DOHH2 (cell line): ENCODE measurements at regions not wholly inside any gene's neighbourhood (a gene's known extent, or its start where the extent isn't known, plus 50 kb on each side); places are given as distances from the start of the nearest gene placed in this dataset.

ENCODE experiments used
- H3F3A ChIP-seq: fragments of 200-600 bp; sonication (generic), shearing (Covaris generic); 2 replicates; pipeline ENCODE4 v1.6.0; 2016; ENCODE audit warnings: antibody characterized with exemption, mild to moderate bottlenecking; ENCODE audit not compliant: control insufficient read depth, insufficient read depth
- H3K27ac ChIP-seq: fragments of 200-600 bp; sonication (generic); 2 replicates; pipeline ENCODE4 v1.5.1; 2014; ENCODE audit warnings: low read depth, mild to moderate bottlenecking, low read length, moderate library complexity
- H3K27me3 ChIP-seq: fragments of 200-600 bp; sonication (generic); 2 replicates; pipeline ENCODE4 v1.6.1; 2014; ENCODE audit warnings: mild to moderate bottlenecking, low read length, mixed read lengths; ENCODE audit not compliant: control insufficient read depth
- H3K36me3 ChIP-seq: fragments of 200-600 bp; sonication (generic); 2 replicates; pipeline ENCODE4 v1.6.1; 2014; ENCODE audit warnings: mild to moderate bottlenecking, low read length, moderate library complexity, mixed read lengths; ENCODE audit not compliant: control insufficient read depth
- H3K4me1 ChIP-seq: fragments of 200-600 bp; sonication (generic); 2 replicates; pipeline ENCODE4 v1.6.1; 2014; ENCODE audit warnings: mild to moderate bottlenecking, low read length, mixed read lengths; ENCODE audit not compliant: control insufficient read depth
- H3K4me2 ChIP-seq: fragments of 200-600 bp; sonication (generic); 2 replicates; pipeline ENCODE4 v1.6.0; 2014; ENCODE audit warnings: mild to moderate bottlenecking, low read length, moderate library complexity
- H3K4me3 ChIP-seq: fragments of 200-600 bp; sonication (generic); 2 replicates; pipeline ENCODE4 v1.5.1; 2014; ENCODE audit warnings: mild to moderate bottlenecking, low read length, mixed read lengths
- H3K79me2 ChIP-seq: fragments of 200-600 bp; sonication (generic); 2 replicates; pipeline ENCODE4 v1.6.1; 2014; ENCODE audit warnings: mild to moderate bottlenecking, low read length, mixed read lengths; ENCODE audit not compliant: control insufficient read depth
- H3K9me2 ChIP-seq: fragments of 200-600 bp; sonication (generic); replicated peaks from 2 replicates; pipeline ENCODE4 v1.6.1; 2014; ENCODE audit warnings: mild to moderate bottlenecking, low read length, mixed read lengths; ENCODE audit not compliant: control insufficient read depth
- H3K9me3 ChIP-seq: fragments of 200-600 bp; sonication (generic); 2 replicates; pipeline ENCODE4 v1.6.1; 2014; ENCODE audit warnings: antibody characterized with exemption, low read length, mixed read lengths; ENCODE audit not compliant: control insufficient read depth, insufficient read depth
- H4K20me1 ChIP-seq: fragments of 200-600 bp; sonication (generic); 2 replicates; pipeline ENCODE4 v1.6.0; 2014; ENCODE audit warnings: low read depth, mild to moderate bottlenecking, antibody characterized with exemption, low read length, moderate library complexity; ENCODE audit not compliant: control insufficient read depth, insufficient read depth
- EZH2phosphoT487 ChIP-seq: fragments of 200-600 bp; sonication (generic); IDR thresholded peaks from 2 replicates; pipeline ENCODE4 v1.6.1; 2017; ENCODE audit warnings: borderline replicate concordance, mild to moderate bottlenecking, antibody characterized with exemption, low read length, moderate library complexity, mixed read lengths
- TF ChIP-seq, protein P1 (sequence below): fragments of 200-600 bp; sonication (generic); IDR thresholded peaks from one replicate; pipeline ENCODE4 v1.5.1; 2014; ENCODE audit warnings: antibody characterized with exemption, mild to moderate bottlenecking, low read depth, low read length; ENCODE audit not compliant: poor library complexity, severe bottlenecking

DNA sequence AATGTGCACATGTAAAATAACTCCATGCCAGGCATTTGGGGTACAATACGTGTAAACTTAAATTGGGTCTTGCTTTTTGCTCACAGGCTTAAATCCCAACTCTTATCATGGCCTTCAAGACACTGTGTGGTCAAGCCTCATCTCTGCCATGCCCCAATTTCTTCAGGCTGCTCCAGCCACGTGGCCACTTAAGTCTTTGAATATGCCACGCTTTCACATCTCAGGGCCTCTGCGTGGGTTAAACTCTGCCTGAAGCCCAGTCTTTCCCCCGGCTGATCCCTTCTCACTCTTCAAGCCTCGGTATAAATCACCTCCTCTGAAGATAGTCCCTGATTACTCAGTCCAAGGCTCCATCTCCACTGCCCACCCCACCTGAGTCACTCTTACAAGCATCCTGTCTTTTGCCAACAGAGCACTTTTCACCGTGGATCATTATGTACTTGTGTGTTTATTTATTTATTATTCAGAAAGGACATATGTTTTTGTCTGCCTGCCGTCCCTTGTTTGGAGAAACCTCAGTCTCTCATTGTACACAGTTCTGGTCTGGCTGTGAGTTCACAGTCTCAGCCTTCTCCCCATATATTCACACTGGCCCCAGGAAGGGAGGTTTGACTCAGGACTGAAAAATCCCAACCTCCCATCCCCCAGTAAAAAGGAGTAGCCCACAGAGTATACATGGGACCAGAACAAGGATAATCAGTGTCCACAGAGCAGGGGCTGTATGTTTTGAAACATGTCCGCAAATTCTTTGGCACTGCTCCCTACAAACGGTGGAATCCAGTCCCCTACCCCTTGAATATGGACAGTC lies 344.7 kb downstream of the MN1 start:
- H3K27ac ChIP-seq: no peak overlapping the region
- H3K9me3 ChIP-seq: no peaks in the 10 kb centered on the region
- H3K79me2 ChIP-seq: no peaks in the 10 kb centered on the region
- no peaks in the 10 kb centered on the region for H3F3A ChIP-seq
- H3K9me2 ChIP-seq: no peaks in the 10 kb centered on the region
- no peak overlapping the region for H3K4me2 ChIP-seq
- no peak overlapping the region for H3K4me3 ChIP-seq
- H3K4me1 ChIP-seq: no peaks in the 10 kb centered on the region
- H3K36me3 ChIP-seq: no peaks in the 10 kb centered on the region
- H4K20me1 ChIP-seq: no peaks in the 10 kb centered on the region
- H3K27me3 ChIP-seq: 0 out of 2 replicates have a peak, but pooled peaks cover 2% of the 10 kb centered on the region
- TF ChIP-seq, protein P1, sequence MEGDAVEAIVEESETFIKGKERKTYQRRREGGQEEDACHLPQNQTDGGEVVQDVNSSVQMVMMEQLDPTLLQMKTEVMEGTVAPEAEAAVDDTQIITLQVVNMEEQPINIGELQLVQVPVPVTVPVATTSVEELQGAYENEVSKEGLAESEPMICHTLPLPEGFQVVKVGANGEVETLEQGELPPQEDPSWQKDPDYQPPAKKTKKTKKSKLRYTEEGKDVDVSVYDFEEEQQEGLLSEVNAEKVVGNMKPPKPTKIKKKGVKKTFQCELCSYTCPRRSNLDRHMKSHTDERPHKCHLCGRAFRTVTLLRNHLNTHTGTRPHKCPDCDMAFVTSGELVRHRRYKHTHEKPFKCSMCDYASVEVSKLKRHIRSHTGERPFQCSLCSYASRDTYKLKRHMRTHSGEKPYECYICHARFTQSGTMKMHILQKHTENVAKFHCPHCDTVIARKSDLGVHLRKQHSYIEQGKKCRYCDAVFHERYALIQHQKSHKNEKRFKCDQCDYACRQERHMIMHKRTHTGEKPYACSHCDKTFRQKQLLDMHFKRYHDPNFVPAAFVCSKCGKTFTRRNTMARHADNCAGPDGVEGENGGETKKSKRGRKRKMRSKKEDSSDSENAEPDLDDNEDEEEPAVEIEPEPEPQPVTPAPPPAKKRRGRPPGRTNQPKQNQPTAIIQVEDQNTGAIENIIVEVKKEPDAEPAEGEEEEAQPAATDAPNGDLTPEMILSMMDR: no peak
- no peak for TF ChIP-seq EZH2phosphoT487

DNA sequence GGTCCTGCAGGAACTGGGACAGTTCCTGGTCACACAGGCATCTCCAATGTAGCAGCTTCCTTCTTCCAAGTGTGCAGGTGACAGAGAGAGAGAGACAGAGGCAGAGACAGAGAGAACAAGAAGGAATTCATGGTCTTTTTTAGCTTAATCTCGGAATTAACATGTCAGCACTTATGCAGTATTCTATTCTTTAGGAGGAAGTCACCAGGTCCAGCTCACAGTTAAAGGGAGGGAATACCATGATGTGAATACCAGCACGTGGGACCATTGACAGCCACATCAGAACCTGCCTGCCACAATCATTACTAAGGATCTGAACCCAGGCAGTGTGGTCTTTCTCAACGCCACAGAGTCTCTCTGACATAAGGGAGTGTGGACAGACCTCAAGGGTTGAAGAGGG lies 341.6 kb downstream of the MN1 start:
- Histone ChIP-seq H3K36me3 (no peaks in the 10 kb centered on the region), H3K79me2 (no peaks in the 10 kb centered on the region), H3F3A (no peaks in the 10 kb centered on the region), H3K4me3 (no peak overlapping the region), H3K27me3 (0 out of 2 replicates have a peak, but pooled peaks cover 2% of the 10 kb centered on the region), H3K4me2 (no peak overlapping the region), H3K9me2 (no peaks in the 10 kb centered on the region), H3K4me1 (no peaks in the 10 kb centered on the region), H3K27ac (no peak overlapping the region), H4K20me1 (no peaks in the 10 kb centered on the region), H3K9me3 (no peaks in the 10 kb centered on the region)
- TF ChIP-seq, protein P1: no peak
- TF ChIP-seq EZH2phosphoT487: no peak

DNA sequence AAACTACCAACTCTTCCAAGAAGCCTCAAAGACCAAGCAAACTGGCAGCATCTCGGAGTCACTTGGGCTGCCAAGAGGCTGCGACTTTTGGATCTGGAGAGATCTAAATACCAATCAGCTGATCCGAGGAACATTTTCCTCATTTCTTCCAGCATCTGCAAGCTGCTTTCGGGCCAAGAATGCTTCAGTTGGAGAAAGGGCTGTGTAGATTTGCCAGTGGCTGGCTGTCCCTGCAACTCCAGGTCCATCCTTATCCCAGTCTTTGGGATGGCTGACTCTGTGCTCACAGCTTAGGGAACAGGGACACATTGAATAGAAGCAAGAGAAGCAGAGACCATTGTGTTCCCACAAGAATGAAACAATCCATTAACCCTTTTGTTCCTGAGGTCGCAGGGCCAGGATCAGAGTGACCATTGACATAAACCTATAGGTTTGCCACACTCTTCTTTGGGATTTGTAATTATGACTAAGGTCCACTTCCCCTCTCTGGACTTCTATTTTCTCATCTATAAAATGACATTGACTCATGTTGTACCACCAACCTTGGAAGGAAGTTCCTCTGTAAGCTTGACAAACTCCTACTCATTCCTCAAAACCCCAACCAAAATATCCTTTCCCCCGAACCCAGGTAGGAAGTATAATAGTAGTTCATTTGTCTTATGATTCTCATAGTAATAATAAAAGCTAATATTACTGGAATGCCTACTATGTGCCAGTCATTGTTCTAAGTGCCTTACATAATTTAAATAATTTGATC lies 340.8 kb downstream of the MN1 start:
- TF ChIP-seq, protein P1: no peak
- no peak for TF ChIP-seq EZH2phosphoT487
- H3K9me2 ChIP-seq: no peaks in the 10 kb centered on the region
- H4K20me1 ChIP-seq: no peaks in the 10 kb centered on the region
- no peak overlapping the region for H3K4me3 ChIP-seq
- H3K27me3 ChIP-seq: 0 out of 2 replicates have a peak, but pooled peaks cover 2% of the 10 kb centered on the region
- no peaks in the 10 kb centered on the region for H3K79me2 ChIP-seq
- H3K4me2 ChIP-seq: no peak overlapping the region
- H3K9me3 ChIP-seq: no peaks in the 10 kb centered on the region
- H3K4me1 ChIP-seq: no peaks in the 10 kb centered on the region
- no peaks in the 10 kb centered on the region for H3F3A ChIP-seq
- H3K36me3 ChIP-seq: no peaks in the 10 kb centered on the region
- no peak overlapping the region for H3K27ac ChIP-seq
